IMR-90 (cell line): ENCODE measurements at regions not wholly inside any gene's neighbourhood (a gene's known extent, or its start where the extent isn't known, plus 50 kb on each side); places are given as distances from the start of the nearest gene placed in this dataset.

Experiments used
- ATAC-seq: fragments of 200-7000 bp; cut with Tn5 transposase; 2 replicates; pipeline ENCODE4 v1.9.1; 2020; ENCODE audit warnings: low read depth, mild to moderate bottlenecking, moderate library complexity
- BruUV-seq: library from RNA; stranded (reverse); fragments of 400-500 nt; replicated peaks from 2 replicates; lab custom pipeline; 2021; lab: Mats Ljungman, UMichigan
- CTCF ChIA-PET: fragments of 300-600 bp; formaldehyde crosslinking; extraction: SDS; loops from one replicate; lab custom pipeline; 2021; ENCODE audit warnings: antibody characterized with exemption; lab: Yijun Ruan, JAX
- POLR2A ChIA-PET: fragments of 300-600 bp; sonication (Branson Sonifier 250); formaldehyde crosslinking; loops from one replicate; lab custom pipeline; 2022; ENCODE audit warnings: antibody characterized with exemption; ENCODE audit not compliant: unreplicated experiment; lab: Charles Lee
- DNase-seq: peaks from one replicate; pipeline ENCODE4 v3.0.0; 2013
- H2AFZ ChIP-seq: replicated peaks from 2 replicates; pipeline ENCODE3; 2013; ENCODE audit warnings: low read length, mild to moderate bottlenecking; ENCODE audit not compliant: poor library complexity
- H2AK5ac ChIP-seq: 2 replicates; pipeline ENCODE4 v1.6.1; 2013; ENCODE audit warnings: low read depth, low read length, inconsistent platforms
- H2AK9ac ChIP-seq: replicated peaks from 2 replicates; pipeline ENCODE3; 2013; ENCODE audit warnings: mild to moderate bottlenecking, low read depth, low read length, moderate library complexity; ENCODE audit not compliant: poor library complexity
- H2BK120ac ChIP-seq: 2 replicates; pipeline ENCODE4 v1.6.1; 2013; ENCODE audit warnings: low read depth, low read length, inconsistent platforms
- H2BK15ac ChIP-seq: 3 replicates; pipeline ENCODE4 v1.6.1; 2013; ENCODE audit warnings: low read depth, low read length, inconsistent platforms
- H2BK20ac ChIP-seq: 2 replicates; pipeline ENCODE4 v1.6.1; 2013; ENCODE audit warnings: low read depth, mild to moderate bottlenecking, inconsistent platforms, low read length, moderate library complexity
- H2BK5ac ChIP-seq: 2 replicates; pipeline ENCODE4 v1.6.1; 2013; ENCODE audit warnings: mild to moderate bottlenecking, low read depth, low read length, inconsistent platforms; ENCODE audit not compliant: poor library complexity, severe bottlenecking
- H3K14ac ChIP-seq: replicated peaks from 2 replicates; pipeline ENCODE4 v1.6.1; 2013; ENCODE audit warnings: low read depth, low read length, inconsistent platforms
- H3K18ac ChIP-seq: 2 replicates; pipeline ENCODE4 v1.6.1; 2013; ENCODE audit warnings: low read depth, low read length, control low read depth
- H3K23ac ChIP-seq: 2 replicates; pipeline ENCODE4 v1.6.1; 2013; ENCODE audit warnings: low read depth, low read length, inconsistent platforms
- H3K27ac ChIP-seq: 2 replicates; pipeline ENCODE4 v1.5.1; 2013; ENCODE audit warnings: mild to moderate bottlenecking, control low read depth, low read length; ENCODE audit not compliant: insufficient read depth
- H3K27me3 ChIP-seq: 2 replicates; pipeline ENCODE4 v1.6.1; 2013; ENCODE audit warnings: low read length; ENCODE audit not compliant: control insufficient read depth, insufficient read depth
- H3K36me3 ChIP-seq: 2 replicates; pipeline ENCODE4 v1.6.1; 2013; ENCODE audit warnings: low read length, mixed read lengths; ENCODE audit not compliant: control insufficient read depth, insufficient read depth
- H3K4ac ChIP-seq: 2 replicates; pipeline ENCODE4 v1.6.1; 2013; ENCODE audit warnings: low read depth, low read length, inconsistent platforms
- H3K4me1 ChIP-seq: 2 replicates; pipeline ENCODE4 v1.6.1; 2013; ENCODE audit warnings: low read length, mixed read lengths; ENCODE audit not compliant: control insufficient read depth, insufficient read depth
- H3K4me2 ChIP-seq: 2 replicates; pipeline ENCODE4 v1.6.1; 2013; ENCODE audit warnings: low read depth, mild to moderate bottlenecking, control low read depth, low read length, moderate library complexity
- H3K4me3 ChIP-seq: 2 replicates; pipeline ENCODE4 v1.5.1; 2013; ENCODE audit warnings: low read depth, mild to moderate bottlenecking, control low read depth, low read length, moderate library complexity; ENCODE audit not compliant: insufficient read depth
- H3K56ac ChIP-seq: 2 replicates; pipeline ENCODE4 v1.6.1; 2013; ENCODE audit warnings: low read length, inconsistent platforms; ENCODE audit not compliant: insufficient read depth; ENCODE audit errors: extremely low read depth
- H3K79me1 ChIP-seq, 2 experiments: 2 replicates each; pipeline ENCODE4 v1.6.1; 2013; ENCODE audit warnings: low read length in 2 of 2, inconsistent platforms in 1 of 2, low read depth in 1 of 2
- H3K9ac ChIP-seq: 2 replicates; pipeline ENCODE4 v1.6.1; 2013; ENCODE audit warnings: low read depth, low read length, control low read depth
- H3K9me1 ChIP-seq: 2 replicates; pipeline ENCODE4 v1.6.1; 2013; ENCODE audit warnings: low read length, inconsistent platforms; ENCODE audit not compliant: insufficient read depth
- H3K9me3 ChIP-seq: 2 replicates; pipeline ENCODE4 v1.6.1; 2013; ENCODE audit warnings: low read length; ENCODE audit not compliant: control insufficient read depth, insufficient read depth
- H4K20me1 ChIP-seq: 2 replicates; pipeline ENCODE4 v1.6.1; 2013; ENCODE audit warnings: low read length, inconsistent platforms; ENCODE audit not compliant: insufficient read depth
- H4K5ac ChIP-seq: 2 replicates; pipeline ENCODE4 v1.6.1; 2013; ENCODE audit warnings: mild to moderate bottlenecking, low read depth, low read length, control low read depth
- H4K8ac ChIP-seq, 2 experiments: 2 replicates each; pipeline ENCODE4 v1.6.1; 2013; ENCODE audit warnings: low read depth in 2 of 2, low read length in 2 of 2, control low read depth in 1 of 2, inconsistent platforms in 1 of 2
- H4K91ac ChIP-seq: 2 replicates; pipeline ENCODE4 v1.6.1; 2013; ENCODE audit warnings: low read depth, low read length, inconsistent platforms; ENCODE audit not compliant: insufficient read depth
- BHLHE40 ChIP-seq: fragments of 150-350 bp; IDR thresholded peaks from 2 replicates; pipeline ENCODE4 v1.6.1; 2016; ENCODE audit warnings: mild to moderate bottlenecking, low read depth, low read length
- CHD1 ChIP-seq: IDR thresholded peaks from 2 replicates; pipeline ENCODE4 v1.6.1; 2012; ENCODE audit warnings: low read depth, low read length, improper control_type of control experiment
- MXI1 ChIP-seq: IDR thresholded peaks from 2 replicates; pipeline ENCODE4 v1.6.1; 2012; ENCODE audit warnings: low read depth, mild to moderate bottlenecking, low read length, moderate library complexity, borderline replicate concordance
- POLR2A ChIP-seq: IDR thresholded peaks from 2 replicates; pipeline ENCODE4 v1.6.1; 2012; ENCODE audit warnings: mild to moderate bottlenecking, low read depth, low read length
- RAD21 ChIP-seq: IDR thresholded peaks from 2 replicates; pipeline ENCODE4 v1.6.1; 2012; ENCODE audit warnings: low read length, improper control_type of control experiment
- RFX5 ChIP-seq: IDR thresholded peaks from 2 replicates; pipeline ENCODE4 v1.8.0; 2012; ENCODE audit warnings: low read depth, mild to moderate bottlenecking, low read length, moderate library complexity
- WGBS, 2 experiments: methylation state at CpG; one replicate each; pipeline versions ENCODE4 v1.1.5 to v1.1.7; 2013; ENCODE audit warnings: missing lambda C conversion rate in 2 of 2; ENCODE audit not compliant: insufficient read length in 1 of 2; ENCODE audit errors: extremely low coverage in 2 of 2; 5-methylcytosine and 5-hydroxymethylcytosine counted together
- dilution Hi-C: fragments of 300-500 bp; cut with HindIII; formaldehyde crosslinking; loops from one replicate; pipeline ENCODE4 v1.14.3; 2018; ENCODE audit warnings: low sequenced_read_pairs; ENCODE audit not compliant: unreplicated experiment
- in situ Hi-C: fragments of 300-500 bp; cut with MboI; formaldehyde crosslinking; loops from 3 replicates; pipeline ENCODE4 v1.14.3; 2019; ENCODE audit warnings: low sequenced_read_pairs, inconsistent platforms, mixed read lengths
- intact Hi-C: fragments of 100-400 bp; cut with micrococcal nuclease; formaldehyde crosslinking; loops from 2 replicates; pipeline ENCODE4 v1.10.0; 2022

DNA sequence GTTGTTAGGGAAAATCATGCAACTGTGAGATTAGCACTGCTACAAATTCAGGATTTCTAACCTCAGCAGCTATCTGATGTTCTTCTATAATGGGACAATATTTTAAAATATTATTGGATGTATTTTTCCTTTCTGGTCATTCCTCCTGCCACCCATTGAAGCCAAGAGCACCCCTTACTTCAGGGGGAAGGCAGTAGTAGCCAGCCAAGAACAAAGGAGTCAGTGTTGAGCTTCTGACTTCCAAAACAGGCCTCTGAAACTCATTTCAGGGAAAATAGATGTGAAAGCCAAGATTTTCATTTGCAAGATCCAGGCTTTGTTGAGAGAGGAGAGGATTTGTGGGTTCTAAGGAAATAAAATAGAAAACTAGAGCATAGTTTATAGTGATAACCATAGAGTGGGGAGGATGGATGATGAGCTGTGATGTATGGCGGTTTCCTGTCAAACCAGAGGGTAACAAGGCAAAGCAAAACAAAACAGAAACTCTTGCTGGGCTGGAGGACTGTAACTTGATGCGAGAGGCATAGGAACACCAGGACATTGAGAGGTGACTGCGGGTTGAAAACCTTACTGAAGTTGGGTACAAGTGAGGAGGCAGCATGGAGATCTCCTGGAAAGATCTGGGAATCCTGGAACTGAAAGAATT lies 173.7 kb upstream of the LEF1 start:
- Histone ChIP-seq H3K36me3 (no peaks in the 10 kb centered on the region), H3K9me3 (no peaks in the 10 kb centered on the region), H3K4me3 (no peak overlapping the region), H3K9me1 (no peaks in the 10 kb centered on the region; the same call in 1 of the 2 replicates), H2AK9ac (no peak overlapping the region), H2BK5ac (no peak overlapping the region), H3K18ac (no peak overlapping the region), H3K9ac (no peak overlapping the region), H3K4me2 (no peak overlapping the region), H3K79me1 (no peaks in the 10 kb centered on the region), H3K23ac (no peak overlapping the region), H2AK5ac (no peak overlapping the region), H3K14ac (no peak overlapping the region), H4K5ac (no peak overlapping the region), H4K8ac (no peak overlapping the region), H3K56ac (no peak overlapping the region), H2AFZ (no peak overlapping the region), H2BK20ac (no peak overlapping the region), H4K91ac (no peak overlapping the region), H3K27me3 (peaks cover 6% of the 10 kb centered on the region), H4K20me1 (no peaks in the 10 kb centered on the region), H3K27ac (no peak overlapping the region), H3K4ac (no peak overlapping the region), H2BK15ac (no peak overlapping the region), H2BK120ac (no peak overlapping the region), H3K4me1 (no peaks in the 10 kb centered on the region)
- no peak for TF ChIP-seq RFX5
- no peak for TF ChIP-seq MXI1
- TF ChIP-seq RAD21, result no peak
- no peak for TF ChIP-seq POLR2A
- no peak for TF ChIP-seq CHD1
- no peak for TF ChIP-seq BHLHE40
- in situ Hi-C loops (no loop called here), dilution Hi-C loops (no loop called here), intact Hi-C loops (no loop called here)
- POLR2A ChIA-PET, result no interaction called here
- BruUV-seq, result no TSS peak
- WGBS, 2 experiments, result 33% methylated on average over 1 of the region's 3 CpGs; no CpG with 5 or more reads in 1 of the 2 experiments
- CTCF ChIA-PET, result no interaction called here
- DNase-seq (no peak), ATAC-seq (no peak)
